Tibial nerve (tissue), 3 donors: ENCODE measurements at regions not wholly inside any gene's neighbourhood (a gene's known extent, or its start where the extent isn't known, plus 50 kb on each side); places are given as distances from the start of the nearest gene placed in this dataset.

Source experiments
- CTCF ChIP-seq, 5 experiments: fragments of 200-600 bp in 3 of 5; fragments of 450-650 bp in 2 of 5; sonication (generic) in 3 of 5; IDR thresholded peaks; one replicate each; pipeline ENCODE4 v1.5.1; 2016 to 2019; ENCODE audit warnings: antibody characterized with exemption in 5 of 5, mild to moderate bottlenecking in 3 of 5, moderate library complexity in 2 of 5
- POLR2A ChIP-seq, 2 donors: fragments of 450-650 bp; IDR thresholded peaks; one replicate each; pipeline ENCODE4 v1.6.1; 2017; ENCODE audit warnings: antibody characterized with exemption in 2 of 2, mild to moderate bottlenecking in 2 of 2, moderate library complexity in 2 of 2

- TF ChIP-seq CTCF (IDR thresholded peaks at IDR 0.05) (no peak), POLR2A (IDR thresholded peaks at IDR 0.05) (no peak)
These were observed 107.1 kb upstream of the FHIT start for GRCh38 chr3:61358364-61358763.
